Duodenal mucosa (tissue), 2 donors: ENCODE measurements at regions not wholly inside any gene's neighbourhood (a gene's known extent, or its start where the extent isn't known, plus 50 kb on each side); places are given as distances from the start of the nearest gene placed in this dataset.

Experiments
- H3K27ac ChIP-seq: one replicate; pipeline ENCODE4 v1.7.0; 2013; ENCODE audit warnings: low read depth, low read length
- H3K27me3 ChIP-seq, 2 donors: one replicate each; pipeline ENCODE4 v1.7.0; 2013; ENCODE audit warnings: low read length in 2 of 2, control low read depth in 1 of 2; ENCODE audit not compliant: insufficient read depth in 2 of 2, control insufficient read depth in 1 of 2
- H3K36me3 ChIP-seq, 2 donors: one replicate each; pipeline ENCODE4 v1.7.0; 2013; ENCODE audit warnings: low read length in 2 of 2, control low read depth in 1 of 2; ENCODE audit not compliant: insufficient read depth in 2 of 2, control insufficient read depth in 1 of 2
- H3K4me1 ChIP-seq, 2 donors: one replicate each; pipeline ENCODE4 v1.7.0; 2013; ENCODE audit warnings: low read length in 2 of 2, control low read depth in 1 of 2; ENCODE audit not compliant: insufficient read depth in 2 of 2, control insufficient read depth in 1 of 2
- H3K4me3 ChIP-seq, 2 donors: one replicate each; pipeline ENCODE4 v1.7.0; 2013; ENCODE audit warnings: low read length in 2 of 2, low read depth in 1 of 2
- H3K9ac ChIP-seq, 2 donors: one replicate each; pipeline ENCODE4 v1.7.0; 2013; ENCODE audit warnings: low read length in 2 of 2, low read depth in 1 of 2
- H3K9me3 ChIP-seq, 2 donors: one replicate each; pipeline ENCODE4 v1.7.0; 2013; ENCODE audit warnings: low read length in 2 of 2, control low read depth in 1 of 2; ENCODE audit not compliant: control insufficient read depth in 1 of 2

- no peaks in the 10 kb centered on the region for H3K9me3 ChIP-seq
- H3K27me3 ChIP-seq = no peaks in the 10 kb centered on the region
- no peak overlapping the region for H3K27ac ChIP-seq
- no peaks in the 10 kb centered on the region for H3K4me1 ChIP-seq
- H3K4me3 ChIP-seq = no peak overlapping the region
- H3K36me3 ChIP-seq = no peaks in the 10 kb centered on the region
- no peak overlapping the region for H3K9ac ChIP-seq
Measured at GRCh38 chr5:124870070-124870469, 123.6 kb upstream of the ZNF608 start.

GRCh38 chr5:124871303-124871702, 124.9 kb upstream of the ZNF608 start:
- H3K9ac ChIP-seq = no peak overlapping the region
- H3K36me3 ChIP-seq = no peaks in the 10 kb centered on the region
- no peaks in the 10 kb centered on the region for H3K4me1 ChIP-seq
- no peak overlapping the region for H3K4me3 ChIP-seq
- no peaks in the 10 kb centered on the region for H3K27me3 ChIP-seq
- no peaks in the 10 kb centered on the region for H3K9me3 ChIP-seq
- H3K27ac ChIP-seq = no peak overlapping the region

GRCh38 chr5:124872086-124872485, 125.6 kb upstream of the ZNF608 start:
- Histone ChIP-seq H3K27me3 (no peaks in the 10 kb centered on the region), H3K4me3 (no peak overlapping the region), H3K9ac (no peak overlapping the region), H3K36me3 (no peaks in the 10 kb centered on the region), H3K9me3 (no peaks in the 10 kb centered on the region), H3K4me1 (no peaks in the 10 kb centered on the region), H3K27ac (no peak overlapping the region)

- Histone ChIP-seq H3K4me3 (no peak overlapping the region), H3K4me1 (no peaks in the 10 kb centered on the region), H3K27me3 (no peaks in the 10 kb centered on the region), H3K9me3 (no peaks in the 10 kb centered on the region), H3K9ac (no peak overlapping the region), H3K36me3 (no peaks in the 10 kb centered on the region), H3K27ac (no peak overlapping the region)
Measured at GRCh38 chr5:124872615-124873014, 126.2 kb upstream of the ZNF608 start.

- Histone ChIP-seq H3K27ac (no peak overlapping the region), H3K9me3 (no peaks in the 10 kb centered on the region), H3K9ac (no peak overlapping the region), H3K36me3 (no peaks in the 10 kb centered on the region), H3K27me3 (no peaks in the 10 kb centered on the region), H3K4me3 (no peak overlapping the region), H3K4me1 (no peaks in the 10 kb centered on the region)
Measured at GRCh38 chr5:124873188-124873587, 126.7 kb upstream of the ZNF608 start.

- Histone ChIP-seq H3K9ac (no peak overlapping the region), H3K27me3 (no peaks in the 10 kb centered on the region), H3K9me3 (no peaks in the 10 kb centered on the region), H3K36me3 (no peaks in the 10 kb centered on the region), H3K4me3 (no peak overlapping the region), H3K27ac (no peak overlapping the region), H3K4me1 (no peaks in the 10 kb centered on the region)
Measured at GRCh38 chr5:124873713-124874112, 127.3 kb upstream of the ZNF608 start.

GRCh38 chr5:124876566-124876965, 130.1 kb upstream of the ZNF608 start:
- Histone ChIP-seq H3K9me3 (no peaks in the 10 kb centered on the region), H3K27me3 (no peaks in the 10 kb centered on the region), H3K4me1 (peaks cover 0 to 5% of the 10 kb centered on the region in 2 donors), H3K9ac (no peak overlapping the region), H3K36me3 (no peaks in the 10 kb centered on the region), H3K4me3 (no peak overlapping the region), H3K27ac (no peak overlapping the region)

GRCh38 chr5:124876983-124877382, 130.5 kb upstream of the ZNF608 start:
- Histone ChIP-seq H3K4me3 (no peak overlapping the region), H3K4me1 (peaks cover 0 to 6% of the 10 kb centered on the region in 2 donors), H3K27me3 (no peaks in the 10 kb centered on the region), H3K9ac (no peak overlapping the region), H3K27ac (no peak overlapping the region), H3K9me3 (no peaks in the 10 kb centered on the region), H3K36me3 (no peaks in the 10 kb centered on the region)

- H3K4me1 ChIP-seq = peaks cover 3 to 6% of the 10 kb centered on the region in 2 donors
- no peak overlapping the region for H3K9ac ChIP-seq
- no peaks in the 10 kb centered on the region for H3K36me3 ChIP-seq
- no peaks in the 10 kb centered on the region for H3K9me3 ChIP-seq
- H3K4me3 ChIP-seq = no peak overlapping the region
- H3K27me3 ChIP-seq = no peaks in the 10 kb centered on the region
- H3K27ac ChIP-seq = no peak overlapping the region
Measured at GRCh38 chr5:124877501-124878146, 131.2 kb upstream of the ZNF608 start.

- Histone ChIP-seq H3K9ac (no peak overlapping the region), H3K4me1 (peaks cover 6 to 8% of the 10 kb centered on the region in 2 donors), H3K27ac (no peak overlapping the region), H3K4me3 (no peak overlapping the region), H3K27me3 (no peaks in the 10 kb centered on the region), H3K36me3 (no peaks in the 10 kb centered on the region), H3K9me3 (no peaks in the 10 kb centered on the region)
Measured at GRCh38 chr5:124878583-124879342, 132.3 kb upstream of the ZNF608 start.
